Mesothelial cell of epicardium (in vitro differentiated cells): ENCODE measurements at regions not wholly inside any gene's neighbourhood (a gene's known extent, or its start where the extent isn't known, plus 50 kb on each side); places are given as distances from the start of the nearest gene placed in this dataset.

Source experiments
- DNase-seq, 2 experiments: peaks; one replicate each; pipeline ENCODE4 v3.0.0; 2021; ENCODE audit warnings: low spot score in 2 of 2; ENCODE audit not compliant: unreplicated experiment in 2 of 2
- H3K27ac Mint-ChIP-seq: 2 replicates; pipeline ENCODE4 v1.8.0; 2021; ENCODE audit warnings: mixed read lengths
- H3K27me3 Mint-ChIP-seq: 2 replicates; pipeline ENCODE4 v1.8.0; 2021; ENCODE audit warnings: low read depth, mixed read lengths
- H3K36me3 Mint-ChIP-seq: 2 replicates; pipeline ENCODE4 v1.8.0; 2021; ENCODE audit warnings: mixed read lengths
- H3K4me1 Mint-ChIP-seq: 2 replicates; pipeline ENCODE4 v1.8.0; 2021; ENCODE audit warnings: mixed read lengths
- H3K4me3 Mint-ChIP-seq: 2 replicates; pipeline ENCODE4 v1.8.0; 2021; ENCODE audit warnings: mild to moderate bottlenecking, moderate library complexity, mixed read lengths
- H3K9me3 Mint-ChIP-seq: 2 replicates; pipeline ENCODE4 v1.8.0; 2021; ENCODE audit warnings: mixed read lengths
- TF ChIP-seq, protein P1 (sequence below): fragments of 200-600 bp; sonication (generic); IDR thresholded peaks from one replicate; pipeline ENCODE4 v1.5.0; 2021; ENCODE audit warnings: antibody characterized with exemption; ENCODE audit not compliant: unreplicated experiment

DNA sequence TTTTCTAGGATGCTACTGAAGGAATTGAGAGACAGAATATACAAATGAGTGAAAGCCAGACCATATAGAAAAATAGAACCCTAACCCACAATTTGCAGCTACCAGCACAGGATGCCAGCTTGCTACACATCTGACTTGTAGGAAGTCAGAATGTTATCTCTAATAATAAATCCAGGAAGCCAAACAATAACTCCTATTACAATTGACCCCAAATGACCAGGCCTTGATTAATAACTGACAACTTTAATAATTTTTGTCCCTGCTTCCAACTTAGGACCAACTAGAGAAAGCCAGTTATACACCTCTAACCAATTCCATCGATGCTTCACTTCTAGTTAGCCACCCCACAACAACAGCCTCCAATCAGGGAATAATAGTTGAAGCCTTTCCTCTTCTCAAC, 193.4 kb downstream of the CASP12 start:
- H3K4me3 Mint-ChIP-seq, result no peak overlapping the region
- DNase-seq, result no peak
- H3K27me3 Mint-ChIP-seq, result no peaks in the 10 kb centered on the region
- H3K4me1 Mint-ChIP-seq, result peaks cover 40% of the 10 kb centered on the region
- peak overlapping the region; percentile 94 for H3K27ac Mint-ChIP-seq
- no peaks in the 10 kb centered on the region for H3K36me3 Mint-ChIP-seq
- no peaks in the 10 kb centered on the region for H3K9me3 Mint-ChIP-seq
- TF ChIP-seq, protein P1, sequence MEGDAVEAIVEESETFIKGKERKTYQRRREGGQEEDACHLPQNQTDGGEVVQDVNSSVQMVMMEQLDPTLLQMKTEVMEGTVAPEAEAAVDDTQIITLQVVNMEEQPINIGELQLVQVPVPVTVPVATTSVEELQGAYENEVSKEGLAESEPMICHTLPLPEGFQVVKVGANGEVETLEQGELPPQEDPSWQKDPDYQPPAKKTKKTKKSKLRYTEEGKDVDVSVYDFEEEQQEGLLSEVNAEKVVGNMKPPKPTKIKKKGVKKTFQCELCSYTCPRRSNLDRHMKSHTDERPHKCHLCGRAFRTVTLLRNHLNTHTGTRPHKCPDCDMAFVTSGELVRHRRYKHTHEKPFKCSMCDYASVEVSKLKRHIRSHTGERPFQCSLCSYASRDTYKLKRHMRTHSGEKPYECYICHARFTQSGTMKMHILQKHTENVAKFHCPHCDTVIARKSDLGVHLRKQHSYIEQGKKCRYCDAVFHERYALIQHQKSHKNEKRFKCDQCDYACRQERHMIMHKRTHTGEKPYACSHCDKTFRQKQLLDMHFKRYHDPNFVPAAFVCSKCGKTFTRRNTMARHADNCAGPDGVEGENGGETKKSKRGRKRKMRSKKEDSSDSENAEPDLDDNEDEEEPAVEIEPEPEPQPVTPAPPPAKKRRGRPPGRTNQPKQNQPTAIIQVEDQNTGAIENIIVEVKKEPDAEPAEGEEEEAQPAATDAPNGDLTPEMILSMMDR, result no peak

DNA sequence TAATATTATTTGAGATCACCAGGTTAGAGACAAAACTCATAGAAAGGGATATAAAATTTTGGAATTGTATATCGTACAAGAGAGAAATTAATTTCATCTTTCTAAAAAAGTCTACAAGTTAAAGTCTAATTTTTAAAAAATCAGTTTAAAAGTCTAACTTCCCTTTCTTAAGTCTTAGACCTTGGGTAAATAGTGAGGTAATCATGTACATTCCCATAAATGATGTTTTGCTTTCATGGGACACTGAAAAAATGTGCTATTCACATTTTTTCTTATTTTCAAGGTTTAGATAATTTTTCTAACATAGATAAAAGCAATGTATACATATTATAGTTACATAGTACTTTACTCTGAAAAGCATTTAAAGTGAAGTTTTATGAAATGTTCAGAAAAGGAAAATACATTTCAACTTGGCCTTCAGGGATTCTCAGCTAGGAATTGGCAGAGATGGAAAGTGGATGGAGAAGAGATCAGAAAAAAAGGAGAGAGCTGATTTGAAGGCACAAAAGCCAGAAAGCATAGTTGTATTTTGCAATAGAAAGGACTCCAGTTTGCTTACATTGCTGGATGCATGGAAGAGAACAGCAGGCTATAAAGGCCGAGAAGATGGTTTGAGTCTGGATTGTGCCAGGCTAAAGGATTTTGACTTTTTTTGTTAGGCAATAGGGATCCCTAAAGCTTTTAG, 194.0 kb downstream of the CASP12 start:
- Mint-ChIP-seq H3K9me3 (no peaks in the 10 kb centered on the region), H3K36me3 (no peaks in the 10 kb centered on the region), H3K27me3 (no peaks in the 10 kb centered on the region), H3K4me1 (peaks cover 40% of the 10 kb centered on the region), H3K4me3 (no peak overlapping the region), H3K27ac (peak overlapping the region; percentile 7)
- TF ChIP-seq, protein P1, result no peak
- DNase-seq, result no peak

DNA sequence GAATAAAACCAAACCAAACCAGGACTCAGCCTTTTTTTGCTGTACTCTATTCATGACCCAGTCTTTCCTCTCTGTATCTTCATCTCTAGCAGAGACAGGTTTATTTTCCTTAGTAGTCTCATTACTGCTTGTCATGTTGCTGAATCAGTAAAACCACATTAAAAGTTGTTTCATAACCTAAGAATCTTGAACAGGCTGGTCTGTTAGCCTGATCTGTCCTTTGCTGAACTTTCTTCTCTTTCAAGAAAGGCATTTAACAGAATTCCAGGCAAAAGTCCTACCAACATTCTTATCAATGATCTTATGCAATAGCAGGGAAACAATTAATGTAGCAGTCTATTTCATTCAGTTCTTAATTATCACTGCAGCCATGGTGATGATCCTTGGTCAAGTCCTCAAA, 197.7 kb downstream of the CASP12 start:
- H3K36me3 Mint-ChIP-seq, result no peaks in the 10 kb centered on the region
- DNase-seq, result no peak
- TF ChIP-seq, protein P1, result no peak
- no peak overlapping the region for H3K4me3 Mint-ChIP-seq
- no peaks in the 10 kb centered on the region for H3K27me3 Mint-ChIP-seq
- H3K9me3 Mint-ChIP-seq, result peaks cover 6% of the 10 kb centered on the region
- H3K4me1 Mint-ChIP-seq, result peaks cover 32% of the 10 kb centered on the region
- peak overlapping the region; percentile 72 for H3K27ac Mint-ChIP-seq

DNA sequence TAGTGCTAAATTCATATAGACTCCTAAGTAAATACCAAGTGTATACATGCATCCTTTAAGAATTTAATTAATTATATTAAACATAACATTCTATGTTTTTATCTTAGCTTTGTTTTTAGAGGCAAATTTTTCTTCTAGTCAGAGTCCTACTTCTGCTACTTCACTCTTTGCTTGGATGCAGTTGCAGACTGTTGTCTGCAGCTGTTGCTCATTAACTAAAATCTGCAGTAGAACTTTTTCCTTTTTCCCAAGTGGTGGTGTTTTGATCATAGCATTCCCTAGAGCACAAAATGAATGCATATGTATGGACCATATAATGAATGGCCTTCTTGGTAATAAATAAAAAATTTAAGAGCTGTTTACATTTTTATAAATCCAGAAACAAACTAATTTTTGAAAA, 198.3 kb downstream of the CASP12 start:
- H3K27me3 Mint-ChIP-seq, result no peaks in the 10 kb centered on the region
- H3K9me3 Mint-ChIP-seq, result peaks cover 6% of the 10 kb centered on the region
- H3K4me1 Mint-ChIP-seq, result peaks cover 32% of the 10 kb centered on the region
- TF ChIP-seq, protein P1, result no peak
- H3K27ac Mint-ChIP-seq, result no peak overlapping the region
- H3K4me3 Mint-ChIP-seq, result no peak overlapping the region
- no peak for DNase-seq
- no peaks in the 10 kb centered on the region for H3K36me3 Mint-ChIP-seq

DNA sequence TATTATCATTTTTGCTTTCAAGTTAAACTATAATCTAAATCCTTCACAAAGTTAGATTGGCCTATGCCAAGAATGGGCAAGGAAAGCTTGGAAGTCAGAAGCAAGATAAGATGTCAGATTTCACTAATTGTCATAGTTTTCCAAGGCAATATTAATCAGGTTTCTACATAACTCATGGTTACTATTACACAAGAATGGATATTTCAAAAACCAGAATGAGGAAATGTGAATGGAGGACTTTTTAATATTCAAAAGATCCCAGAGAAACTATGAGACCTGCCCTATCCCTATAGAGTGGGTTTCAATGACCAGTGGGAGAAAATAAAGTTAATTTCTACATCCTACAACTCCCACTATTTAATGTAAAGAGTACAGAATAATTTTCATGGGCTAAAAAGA, 203.2 kb downstream of the CASP12 start:
- H3K27me3 Mint-ChIP-seq, result no peaks in the 10 kb centered on the region
- peak overlapping the region; percentile 45 for H3K27ac Mint-ChIP-seq
- H3K4me3 Mint-ChIP-seq, result no peak overlapping the region
- DNase-seq, result no peak
- peaks cover 3% of the 10 kb centered on the region for H3K36me3 Mint-ChIP-seq
- TF ChIP-seq, protein P1, result no peak
- peaks cover 17% of the 10 kb centered on the region for H3K9me3 Mint-ChIP-seq
- H3K4me1 Mint-ChIP-seq, result peaks cover 33% of the 10 kb centered on the region
